ENCODE measurements at regions not wholly inside any gene's neighbourhood (a gene's known extent, or its start where the extent isn't known, plus 50 kb on each side); places are given as distances from the start of the nearest gene placed in this dataset.

- Histone ChIP-seq H3K9me3 (no peaks in the 10 kb centered on the region), H3K27ac (peak overlapping the region in 4 of 10 donors; percentile 2 to 51 (median 44)), H3K36me3 (no peaks in the 10 kb centered on the region), H3K27me3 (no peaks in the 10 kb centered on the region), H3K4me1 (peaks cover 0 to 20% (median under 1%) of the 10 kb centered on the region in 9 donors), H3K4me3 (no peak overlapping the region)
- WGBS, 2 donors, result 75 to 76% methylated on average over 9 of the region's 9 CpGs
- peak; percentile 25 to 96 (median 92) for ATAC-seq
- intact Hi-C loops (cut with DNase I), result no loop called here
- no peak for TF ChIP-seq CTCF (IDR thresholded peaks at IDR 0.05)
- DNase-seq, result peak in 1 of 2 donors; percentile 30
These were observed 289.2 kb downstream of the CD83 start for GRCh38 chr6:14406614-14407331.

- ATAC-seq (no peak), DNase-seq (no peak)
- Histone ChIP-seq H3K4me3 (no peak overlapping the region), H3K27ac (no peak overlapping the region), H3K36me3 (no peaks in the 10 kb centered on the region), H3K9me3 (no peaks in the 10 kb centered on the region), H3K4me1 (peaks cover 0 to 20% (median 0%) of the 10 kb centered on the region in 9 donors), H3K27me3 (no peaks in the 10 kb centered on the region)
- intact Hi-C loops (cut with DNase I), result no loop called here
- WGBS, 2 donors, result 95 to 96% methylated on average over 4 of the region's 4 CpGs
- no peak for TF ChIP-seq CTCF (IDR thresholded peaks at IDR 0.05)
These were observed 290.9 kb downstream of the CD83 start for GRCh38 chr6:14408446-14408845.

GRCh38 chr6:14412026-14412425 lies 294.5 kb downstream of the CD83 start:
- Histone ChIP-seq H3K9me3 (no peaks in the 10 kb centered on the region), H3K27ac (no peak overlapping the region), H3K4me1 (peaks cover 0 to 12% (median 0%) of the 10 kb centered on the region in 9 donors), H3K27me3 (no peaks in the 10 kb centered on the region), H3K36me3 (no peaks in the 10 kb centered on the region), H3K4me3 (no peak overlapping the region)
- ATAC-seq, result no peak
- WGBS, 2 donors, result 54 to 78% methylated on average over 2 of the region's 2 CpGs
- no peak for TF ChIP-seq CTCF (IDR thresholded peaks at IDR 0.05)
- intact Hi-C loops (cut with DNase I), result no loop called here
- DNase-seq, result no peak

GRCh38 chr6:14415452-14415851 lies 297.9 kb downstream of the CD83 start:
- 97 to 100% methylated on average over 3 of the region's 3 CpGs for WGBS, 2 donors
- Histone ChIP-seq H3K36me3 (no peaks in the 10 kb centered on the region), H3K4me1 (peaks cover 0 to 7% (median 0%) of the 10 kb centered on the region in 9 donors), H3K27me3 (no peaks in the 10 kb centered on the region), H3K9me3 (peaks cover 0 to 10% (median 0%) of the 10 kb centered on the region in 11 donors), H3K4me3 (no peak overlapping the region), H3K27ac (no peak overlapping the region)
- ATAC-seq (no peak), DNase-seq (no peak)
- intact Hi-C loops (cut with DNase I), result no loop called here
- no peak for TF ChIP-seq CTCF (IDR thresholded peaks at IDR 0.05)
